ENCODE measurements at regions not wholly inside any gene's neighbourhood (a gene's known extent, or its start where the extent isn't known, plus 50 kb on each side); places are given as distances from the start of the nearest gene placed in this dataset.

GRCh38 chr5:61617039-61617438 lies 285.0 kb downstream of the ZSWIM6 start:
- no peak overlapping the region for H3K27ac ChIP-seq (ENCODE audit: low read length)
- TF ChIP-seq CTCF (IDR thresholded peaks at IDR 0.05; ENCODE audit: borderline replicate concordance, extremely low read depth, low read length, poor library complexity, severe bottlenecking): no peak

GRCh38 chr5:61617995-61618525 lies 286.0 kb downstream of the ZSWIM6 start:
- no peaks in the 10 kb centered on the region for H3K27me3 ChIP-seq (ENCODE audit: insufficient read depth, low read length, poor library complexity)
- H4K20me1 ChIP-seq (ENCODE audit: insufficient read depth, low read length): no peaks in the 10 kb centered on the region
- TF ChIP-seq CTCF (IDR thresholded peaks at IDR 0.05; ENCODE audit: borderline replicate concordance, extremely low read depth, low read length, poor library complexity, severe bottlenecking): no peak
- TF ChIP-seq EZH2 (IDR thresholded peaks at IDR 0.05; ENCODE audit: borderline replicate concordance, low read depth, low read length, severe bottlenecking): no peak
- no peak overlapping the region for H3K4me3 ChIP-seq (ENCODE audit: low read depth in 1 of 2, low read length in 2 of 2)
- no peak overlapping the region for H3K4me2 ChIP-seq (ENCODE audit: insufficient read depth, low read length)
- ATAC-seq (ENCODE audit: insufficient read depth, low read depth) (no peak), DNase-seq (no peak)
- H3K4me1 ChIP-seq (ENCODE audit: insufficient read depth, low read length): no peaks in the 10 kb centered on the region
- H3K79me2 ChIP-seq (ENCODE audit: insufficient read depth, low read length): no peaks in the 10 kb centered on the region
- no peaks in the 10 kb centered on the region for H3K9me3 ChIP-seq (ENCODE audit: insufficient read depth, low read length, severe bottlenecking)
- H3K9ac ChIP-seq (ENCODE audit: low read depth, low read length): no peak overlapping the region
- no peak overlapping the region for H2AFZ ChIP-seq (ENCODE audit: low read depth, low read length)
- H3K27ac ChIP-seq (ENCODE audit: low read length): no peak overlapping the region
- no peaks in the 10 kb centered on the region for H3K36me3 ChIP-seq (ENCODE audit: insufficient read depth, low read length)

More at GRCh38 chr5:61617039-61617438, 285.0 kb downstream of the ZSWIM6 start:
- no peaks in the 10 kb centered on the region for H4K20me1 ChIP-seq (ENCODE audit: insufficient read depth, low read length)
- DNase-seq (no peak), ATAC-seq (ENCODE audit: insufficient read depth, low read depth) (no peak)
- H3K9ac ChIP-seq (ENCODE audit: low read depth, low read length): no peak overlapping the region
- H3K4me1 ChIP-seq (ENCODE audit: insufficient read depth, low read length): no peaks in the 10 kb centered on the region
- H3K79me2 ChIP-seq (ENCODE audit: insufficient read depth, low read length): no peaks in the 10 kb centered on the region
- H3K4me2 ChIP-seq (ENCODE audit: insufficient read depth, low read length): no peak overlapping the region
- H3K9me3 ChIP-seq (ENCODE audit: insufficient read depth, low read length, severe bottlenecking): no peaks in the 10 kb centered on the region
- no peaks in the 10 kb centered on the region for H3K27me3 ChIP-seq (ENCODE audit: insufficient read depth, low read length, poor library complexity)
- H3K36me3 ChIP-seq (ENCODE audit: insufficient read depth, low read length): no peaks in the 10 kb centered on the region
- H3K4me3 ChIP-seq (ENCODE audit: low read depth in 1 of 2, low read length in 2 of 2): no peak overlapping the region
- no peak overlapping the region for H2AFZ ChIP-seq (ENCODE audit: low read depth, low read length)

GRCh38 chr5:61618577-61618976 lies 286.5 kb downstream of the ZSWIM6 start:
- Histone ChIP-seq H3K4me3 (ENCODE audit: low read depth in 1 of 2, low read length in 2 of 2) (no peak overlapping the region), H3K9me3 (ENCODE audit: insufficient read depth, low read length, severe bottlenecking) (no peaks in the 10 kb centered on the region), H3K9ac (ENCODE audit: low read depth, low read length) (no peak overlapping the region), H3K4me2 (ENCODE audit: insufficient read depth, low read length) (no peak overlapping the region), H3K27ac (ENCODE audit: low read length) (no peak overlapping the region), H3K27me3 (ENCODE audit: insufficient read depth, low read length, poor library complexity) (no peaks in the 10 kb centered on the region), H3K36me3 (ENCODE audit: insufficient read depth, low read length) (no peaks in the 10 kb centered on the region), H4K20me1 (ENCODE audit: insufficient read depth, low read length) (no peaks in the 10 kb centered on the region), H3K4me1 (ENCODE audit: insufficient read depth, low read length) (no peaks in the 10 kb centered on the region), H2AFZ (ENCODE audit: low read depth, low read length) (no peak overlapping the region), H3K79me2 (ENCODE audit: insufficient read depth, low read length) (no peaks in the 10 kb centered on the region)
- no peak for TF ChIP-seq EZH2 (IDR thresholded peaks at IDR 0.05; ENCODE audit: borderline replicate concordance, low read depth, low read length, severe bottlenecking)
- ATAC-seq (ENCODE audit: insufficient read depth, low read depth): no peak
- no peak for DNase-seq

GRCh38 chr5:61619289-61619688 lies 287.2 kb downstream of the ZSWIM6 start:
- no peaks in the 10 kb centered on the region for H4K20me1 ChIP-seq (ENCODE audit: insufficient read depth, low read length)
- ATAC-seq (ENCODE audit: insufficient read depth, low read depth): no peak

More at GRCh38 chr5:61619289-61619688, 287.2 kb downstream of the ZSWIM6 start:
- DNase-seq: no peak
- Histone ChIP-seq H3K79me2 (ENCODE audit: insufficient read depth, low read length) (no peaks in the 10 kb centered on the region), H3K27ac (ENCODE audit: low read length) (no peak overlapping the region), H3K9me3 (ENCODE audit: insufficient read depth, low read length, severe bottlenecking) (no peaks in the 10 kb centered on the region), H3K4me1 (ENCODE audit: insufficient read depth, low read length) (no peaks in the 10 kb centered on the region), H3K9ac (ENCODE audit: low read depth, low read length) (no peak overlapping the region), H3K36me3 (ENCODE audit: insufficient read depth, low read length) (no peaks in the 10 kb centered on the region), H3K27me3 (ENCODE audit: insufficient read depth, low read length, poor library complexity) (no peaks in the 10 kb centered on the region), H2AFZ (ENCODE audit: low read depth, low read length) (no peak overlapping the region), H3K4me2 (ENCODE audit: insufficient read depth, low read length) (no peak overlapping the region), H3K4me3 (ENCODE audit: low read depth in 1 of 2, low read length in 2 of 2) (no peak overlapping the region)
- TF ChIP-seq EZH2 (IDR thresholded peaks at IDR 0.05; ENCODE audit: borderline replicate concordance, low read depth, low read length, severe bottlenecking) (no peak), CTCF (IDR thresholded peaks at IDR 0.05; ENCODE audit: borderline replicate concordance, extremely low read depth, low read length, poor library complexity, severe bottlenecking) (no peak)
